HG02943 (cell line): ENCODE measurements at regions not wholly inside any gene's neighbourhood (a gene's known extent, or its start where the extent isn't known, plus 50 kb on each side); places are given as distances from the start of the nearest gene placed in this dataset.

ENCODE experiments used
- ATAC-seq: cut with Tn5 transposase; IDR thresholded peaks from one replicate; pipeline ENCODE4 v1.9.1; 2021; ENCODE audit warnings: mild to moderate bottlenecking, low read depth, moderate library complexity; ENCODE audit not compliant: unreplicated experiment

DNA sequence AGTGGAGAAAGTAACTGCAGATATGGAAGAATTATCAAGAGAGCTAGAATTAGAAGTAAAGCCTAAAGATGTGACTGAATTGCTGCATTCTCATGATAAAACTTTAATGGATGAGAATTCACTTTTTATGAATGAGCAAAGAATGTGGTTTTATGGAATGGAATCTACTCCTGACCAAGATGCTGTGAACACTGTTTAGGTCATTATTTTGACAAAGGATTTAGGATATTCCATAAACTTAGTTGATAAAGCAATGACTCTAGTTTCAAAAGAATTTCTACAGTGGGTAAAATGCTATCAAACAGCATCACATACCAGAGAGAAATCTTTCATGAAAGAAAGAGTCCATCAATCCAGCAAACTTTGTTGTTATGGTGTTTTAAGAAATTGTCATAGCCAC, 1317.7 kb upstream of the ACVR2A start:
- ATAC-seq: no peak

DNA sequence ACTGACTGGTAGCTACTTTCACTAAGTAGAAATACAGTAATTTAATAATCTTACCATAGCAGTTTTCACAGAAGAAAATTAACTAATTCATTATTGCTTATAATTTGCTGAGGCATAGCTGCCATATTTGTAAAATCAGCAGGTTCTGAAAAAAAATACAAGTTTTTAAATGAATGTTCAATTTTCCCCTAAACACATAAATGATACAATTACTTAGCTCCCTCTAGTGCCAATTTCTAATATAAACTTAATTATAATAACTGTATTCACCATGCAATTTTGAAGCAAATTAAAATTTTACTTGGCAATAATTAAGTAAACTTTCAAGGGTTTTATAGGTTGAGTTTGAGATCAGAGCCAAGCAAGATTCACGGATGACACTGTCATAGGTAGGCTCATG, 1321.6 kb upstream of the ACVR2A start:
- no peak for ATAC-seq

DNA sequence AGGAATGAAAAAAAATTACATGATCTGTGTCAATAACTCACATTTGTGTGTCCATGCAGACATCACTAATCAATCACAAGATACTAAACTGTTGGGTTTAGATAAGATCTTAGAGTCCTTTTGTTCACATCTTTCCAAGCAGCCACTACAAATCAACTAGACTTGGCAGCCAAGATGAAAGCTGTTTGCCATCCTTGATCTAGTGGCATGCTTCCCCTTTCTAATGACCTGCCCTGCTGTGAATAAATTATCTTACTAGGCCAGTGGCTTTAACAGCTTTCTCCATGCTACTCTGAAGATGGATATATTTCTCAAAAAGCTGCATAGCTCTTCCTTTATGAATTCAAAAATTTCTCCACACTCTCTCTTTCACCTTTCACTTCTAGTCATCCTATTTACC, 1338.0 kb upstream of the ACVR2A start:
- no peak for ATAC-seq

DNA sequence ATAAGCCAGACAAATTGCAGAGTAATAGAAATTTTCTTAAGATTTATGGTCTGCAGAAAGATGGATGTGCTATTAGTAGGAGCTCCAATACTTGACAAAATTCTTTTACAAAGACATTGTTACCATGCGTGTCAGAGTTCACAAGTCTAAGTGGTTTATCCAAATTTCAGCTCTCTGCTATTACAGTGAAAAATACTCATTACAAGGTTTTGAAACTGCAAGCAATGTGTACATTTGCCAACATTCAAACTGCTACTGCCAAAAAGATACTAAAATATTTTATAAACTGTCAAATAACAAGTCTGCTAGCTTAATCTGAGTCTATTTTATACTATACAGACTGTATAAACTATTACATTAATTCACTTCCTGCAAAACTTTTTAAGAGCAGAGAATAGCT, 1341.5 kb upstream of the ACVR2A start:
- no peak for ATAC-seq

DNA sequence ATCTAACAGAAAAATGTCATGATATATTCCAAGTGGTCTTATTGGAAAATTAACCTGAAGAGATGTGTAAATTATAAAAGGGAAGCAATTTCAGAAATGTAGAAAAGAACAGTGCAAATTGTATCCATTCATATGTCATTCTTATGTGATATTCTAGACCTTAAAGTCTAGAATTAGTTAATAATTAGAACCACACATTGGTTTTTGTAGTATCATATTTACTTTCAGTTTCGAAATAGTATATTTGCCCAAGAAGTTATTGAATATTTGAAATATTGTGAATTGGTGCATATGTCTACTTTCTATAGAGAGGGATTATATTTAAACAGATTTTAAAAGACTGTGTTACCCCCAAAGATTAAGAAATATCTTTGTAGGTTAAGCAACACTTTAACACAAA, 1348.6 kb upstream of the ACVR2A start:
- ATAC-seq: no peak

DNA sequence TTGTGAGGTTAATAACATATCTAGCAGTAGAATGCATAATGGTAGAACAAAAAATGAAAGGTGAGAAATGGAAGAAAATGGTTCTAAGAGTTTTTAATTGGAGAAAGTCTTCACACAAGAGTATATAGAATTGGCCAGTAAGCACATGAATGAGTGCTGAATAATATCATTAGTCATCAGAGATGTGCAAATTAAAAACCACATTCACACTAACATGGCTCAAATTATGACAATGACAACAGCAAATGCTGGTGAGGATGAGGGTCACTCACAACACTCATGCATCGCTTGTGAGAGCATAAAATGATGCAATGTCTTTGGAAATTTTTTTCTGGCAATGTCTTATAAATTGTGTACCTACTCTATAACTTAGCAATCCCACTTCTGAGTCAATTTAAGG, 1355.4 kb upstream of the ACVR2A start:
- no peak for ATAC-seq

DNA sequence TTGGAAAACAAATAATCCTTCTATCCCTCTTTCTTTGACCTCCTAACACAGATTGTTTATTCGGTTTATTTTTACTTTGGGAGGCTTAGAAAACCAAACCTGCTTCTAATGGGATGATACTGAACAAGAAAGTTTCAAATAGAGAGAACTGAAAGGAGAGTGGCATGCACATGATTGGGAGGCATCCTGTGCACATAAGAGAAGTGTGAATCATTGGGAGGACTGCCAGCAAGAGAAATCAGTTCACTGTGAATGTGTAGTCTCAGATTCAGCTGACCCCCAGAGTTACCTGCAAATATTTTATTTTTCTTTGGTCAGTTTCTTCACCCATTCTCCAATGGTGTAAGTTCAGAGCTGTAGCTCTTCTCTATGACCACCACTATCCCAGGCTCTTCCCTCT, 1363.2 kb upstream of the ACVR2A start:
- ATAC-seq: no peak

DNA sequence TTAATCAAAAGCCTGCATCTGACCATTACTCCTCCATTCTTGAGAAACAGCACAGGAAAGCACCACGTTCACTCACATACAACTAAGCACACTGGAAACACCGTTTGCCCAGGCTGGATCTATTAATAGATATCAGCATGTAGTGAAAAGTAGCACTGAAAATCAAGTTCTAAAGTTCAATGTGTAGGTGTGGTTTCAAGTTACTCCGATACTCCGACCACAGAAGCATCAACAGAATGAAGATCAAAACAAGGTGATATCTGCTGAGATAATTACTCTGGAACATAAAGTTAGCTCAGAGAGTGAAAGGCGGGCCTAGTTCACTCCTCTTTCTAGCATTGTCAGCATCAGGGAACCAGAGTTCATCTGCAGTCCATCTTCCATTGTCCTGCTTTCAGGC, 1367.4 kb upstream of the ACVR2A start:
- ATAC-seq: no peak

DNA sequence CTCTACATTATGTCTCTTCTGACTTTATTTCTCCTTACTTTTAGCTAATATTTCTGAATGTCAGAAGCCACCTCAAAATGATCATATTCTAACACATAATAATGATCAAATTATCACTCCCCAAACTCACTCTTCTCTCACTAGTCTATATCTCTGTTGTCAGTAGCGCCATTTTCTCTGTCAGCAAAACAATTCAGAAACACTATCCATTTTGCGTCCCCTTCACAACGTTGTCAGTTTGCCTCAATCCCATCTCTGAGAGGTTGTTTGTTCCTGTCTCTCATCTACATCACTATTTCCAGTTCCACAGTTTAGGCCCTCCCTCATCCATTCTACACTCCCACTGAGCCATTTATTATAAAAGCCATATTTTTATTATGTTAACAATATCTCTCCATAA, 1376.3 kb upstream of the ACVR2A start:
- ATAC-seq: no peak

DNA sequence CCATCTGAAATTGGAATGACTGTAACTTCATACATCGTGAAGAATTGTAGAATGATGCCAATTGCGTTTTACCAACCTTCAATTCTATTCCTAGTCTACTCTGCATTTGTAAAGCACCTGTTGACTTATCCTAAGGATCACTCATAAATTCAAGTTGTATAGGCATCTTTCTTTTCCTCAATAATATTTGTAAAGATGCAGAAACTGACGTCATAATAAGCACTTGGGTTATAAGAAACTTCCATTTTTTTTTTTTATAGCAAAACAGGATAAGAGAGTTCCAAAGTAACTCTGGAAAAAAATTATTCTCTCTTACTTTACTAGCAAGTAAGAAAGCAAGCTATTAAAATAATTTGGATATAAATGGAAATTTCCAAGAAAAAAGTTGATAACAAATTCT, 1377.4 kb upstream of the ACVR2A start:
- ATAC-seq: no peak

DNA sequence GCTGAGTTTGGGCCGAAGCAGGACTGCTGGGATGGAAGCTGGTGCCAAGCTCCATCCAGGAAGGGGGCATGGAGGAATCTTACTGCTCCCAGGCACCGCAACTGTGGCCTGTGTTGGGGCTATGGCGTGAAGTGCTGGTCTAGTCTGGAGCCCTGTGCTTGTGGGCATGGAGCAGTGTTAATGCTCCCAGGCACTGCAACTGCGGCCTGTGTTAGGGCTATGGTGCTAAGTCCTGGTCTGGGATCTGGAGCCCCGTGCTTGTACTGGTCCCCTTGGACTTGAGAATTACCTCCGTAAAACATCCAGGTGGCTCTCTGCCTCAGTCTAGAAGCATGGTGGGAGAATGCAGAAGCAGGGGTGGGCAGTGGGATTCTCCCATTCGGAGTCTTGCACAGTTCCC, 1379.4 kb upstream of the ACVR2A start:
- ATAC-seq: no peak

DNA sequence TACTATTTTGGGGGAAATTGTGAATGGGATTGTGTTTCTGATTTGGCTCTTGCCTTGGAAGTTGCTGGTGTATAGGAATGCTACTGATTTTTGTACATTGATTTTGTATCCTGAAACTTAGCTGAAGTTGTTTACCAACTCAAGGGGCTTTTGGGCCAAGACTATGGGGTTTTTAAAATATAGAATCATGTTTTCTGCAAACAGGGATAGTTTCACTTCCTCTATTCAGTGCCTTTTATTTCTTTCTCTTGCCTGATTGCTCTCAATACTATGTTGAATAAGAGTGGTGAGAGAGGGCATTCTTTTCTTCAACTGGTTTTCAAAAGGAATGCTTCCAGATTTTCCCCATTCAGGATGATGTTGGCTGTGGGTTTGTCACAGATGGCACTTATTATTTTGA, 1383.8 kb upstream of the ACVR2A start:
- no peak for ATAC-seq

DNA sequence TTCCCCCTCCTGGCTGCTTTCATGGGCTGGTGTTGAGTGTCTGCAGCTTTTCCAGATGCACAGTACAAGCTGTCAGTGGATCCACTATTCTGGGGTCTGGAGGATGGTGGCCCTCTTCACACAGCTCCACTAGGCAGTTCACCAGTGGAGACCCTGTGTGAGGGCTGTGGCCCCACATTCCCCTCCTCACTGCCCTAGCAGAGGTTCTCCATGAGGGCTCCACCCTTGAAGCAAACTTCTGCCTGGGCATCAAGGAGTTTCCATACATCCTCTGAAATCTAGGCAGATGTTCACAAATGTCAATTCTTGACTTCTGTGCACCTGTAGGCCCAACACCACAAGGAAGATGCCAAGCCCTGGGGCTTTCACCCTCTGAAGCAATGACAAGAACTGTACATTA, 1386.2 kb upstream of the ACVR2A start:
- no peak for ATAC-seq

DNA sequence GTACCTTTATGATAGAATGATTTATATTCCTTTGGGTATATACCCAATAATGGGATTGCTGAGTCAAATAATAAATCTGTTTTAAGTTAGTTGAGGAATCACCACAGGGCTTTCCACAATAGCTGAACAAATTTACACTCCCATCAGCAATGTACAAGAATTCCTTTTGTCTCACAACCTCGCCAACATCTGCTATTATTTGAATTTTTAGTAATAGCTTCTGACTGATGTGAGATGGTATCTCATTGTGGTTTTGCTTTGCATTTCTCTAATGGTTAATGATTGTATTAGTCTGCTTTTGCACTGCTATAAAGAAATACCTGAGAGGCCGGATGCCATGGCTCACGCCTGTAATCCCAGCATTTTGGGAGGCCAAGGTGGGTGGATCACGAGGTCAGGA, 1387.6 kb upstream of the ACVR2A start:
- ATAC-seq: no peak

DNA sequence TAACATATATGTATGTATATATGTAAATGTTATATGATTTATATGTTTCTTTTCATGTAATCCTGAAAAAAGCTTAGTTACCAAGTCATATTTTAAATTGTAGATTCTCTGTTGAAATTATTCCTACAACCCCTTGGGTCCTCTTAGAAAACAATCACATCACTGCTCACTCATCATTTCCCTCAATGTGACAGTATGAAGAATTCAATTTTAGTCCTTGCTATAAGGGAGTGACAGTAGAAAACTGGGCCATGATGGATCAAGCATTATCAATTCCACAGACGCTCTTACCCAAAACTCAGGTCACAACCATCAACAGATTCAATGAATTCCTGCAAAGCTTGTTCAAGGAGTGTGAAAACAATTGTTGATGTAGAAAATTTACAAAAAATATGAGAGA, 1389.5 kb upstream of the ACVR2A start:
- ATAC-seq: no peak

DNA sequence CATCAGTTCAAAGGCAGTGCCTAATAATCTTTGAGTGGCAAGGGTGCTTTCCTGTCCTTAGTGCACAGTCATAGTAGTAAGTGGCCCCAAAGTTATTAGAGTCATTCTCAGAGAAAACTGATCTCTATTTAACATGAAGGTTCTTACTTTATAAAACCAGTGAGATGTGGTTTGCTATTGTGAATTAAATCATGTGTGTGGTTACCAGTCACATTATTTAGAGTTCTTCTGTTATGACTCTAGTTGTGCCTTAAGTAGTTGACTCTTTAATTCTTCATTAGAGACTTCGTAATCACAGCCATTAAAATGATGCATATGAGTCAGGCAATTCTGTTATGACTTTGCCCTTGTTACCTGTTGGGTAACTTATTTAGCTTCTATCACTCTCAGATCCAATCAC, 1392.9 kb upstream of the ACVR2A start:
- no peak for ATAC-seq

DNA sequence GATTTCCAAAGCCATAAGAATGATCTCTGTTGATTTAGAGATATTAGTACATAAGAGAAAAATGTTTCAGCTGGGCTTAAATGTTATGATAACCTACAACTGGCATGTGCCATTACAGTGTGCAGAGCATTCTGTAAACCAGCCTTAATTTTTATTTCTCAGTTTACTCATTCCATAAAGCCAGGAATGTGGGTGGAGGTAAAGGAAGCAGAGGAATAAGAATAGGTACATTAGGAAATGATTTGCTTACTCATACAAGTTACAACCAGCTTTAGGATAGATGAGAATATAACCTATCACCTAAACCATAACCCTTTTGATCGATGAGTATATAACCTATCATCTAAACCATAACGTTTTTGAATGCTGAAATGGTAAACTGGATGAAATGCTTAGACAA, 1394.7 kb upstream of the ACVR2A start:
- no peak for ATAC-seq

DNA sequence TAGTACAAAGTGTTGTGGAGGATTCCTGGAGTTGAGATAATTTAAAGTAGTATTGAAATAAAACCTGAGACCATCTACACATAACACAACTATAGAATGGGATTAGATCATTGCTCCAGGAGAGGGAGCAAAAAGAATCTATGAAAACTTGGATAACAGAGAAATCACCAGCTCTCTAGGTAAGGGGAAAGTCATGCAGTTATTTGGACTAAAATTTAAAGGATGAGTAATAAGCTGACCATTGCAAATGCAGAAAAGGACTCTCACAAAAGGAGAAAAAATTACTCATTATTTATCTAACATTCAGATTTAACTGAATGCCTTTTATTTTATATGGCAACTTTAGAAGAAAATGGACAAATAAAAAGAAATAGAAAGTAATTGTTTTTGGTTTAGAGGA, 1399.8 kb upstream of the ACVR2A start:
- ATAC-seq: no peak

DNA sequence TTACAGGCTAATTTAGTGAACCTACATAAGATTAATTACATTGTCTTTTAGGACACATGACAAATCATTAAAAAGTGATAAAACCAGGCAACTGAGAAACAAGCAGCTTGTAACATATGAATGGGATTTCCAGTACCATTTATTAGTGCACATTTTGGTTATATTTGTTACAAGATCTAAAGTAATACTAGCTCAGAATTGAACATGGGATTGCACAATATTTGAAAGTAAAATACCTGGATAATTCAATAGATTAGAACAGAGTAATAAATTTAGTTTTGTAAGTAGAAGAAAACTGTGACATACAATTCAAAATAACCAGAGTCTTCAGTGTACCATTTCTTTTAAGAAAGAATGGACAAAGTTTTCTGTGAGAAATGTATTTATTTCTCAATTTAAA, 1400.7 kb upstream of the ACVR2A start:
- no peak for ATAC-seq

DNA sequence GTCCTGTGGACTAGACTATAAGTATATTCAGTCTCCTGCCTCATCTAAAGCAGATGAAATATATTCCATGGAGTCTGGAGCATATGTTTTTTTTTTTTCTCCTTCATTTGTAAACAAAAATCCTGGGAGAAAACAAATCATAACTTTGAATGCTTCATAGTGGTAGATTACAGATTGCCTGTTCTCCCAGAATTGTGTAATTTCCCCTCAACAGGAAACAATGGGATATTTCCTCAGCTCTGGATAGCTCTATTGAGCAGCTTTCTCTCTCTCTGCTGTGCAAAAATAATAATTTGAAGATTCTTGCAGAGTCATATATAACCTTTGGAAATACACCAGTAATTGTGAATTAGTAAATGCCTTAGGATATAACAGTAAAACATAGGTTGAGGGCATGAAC, 1406.6 kb upstream of the ACVR2A start:
- ATAC-seq: no peak

DNA sequence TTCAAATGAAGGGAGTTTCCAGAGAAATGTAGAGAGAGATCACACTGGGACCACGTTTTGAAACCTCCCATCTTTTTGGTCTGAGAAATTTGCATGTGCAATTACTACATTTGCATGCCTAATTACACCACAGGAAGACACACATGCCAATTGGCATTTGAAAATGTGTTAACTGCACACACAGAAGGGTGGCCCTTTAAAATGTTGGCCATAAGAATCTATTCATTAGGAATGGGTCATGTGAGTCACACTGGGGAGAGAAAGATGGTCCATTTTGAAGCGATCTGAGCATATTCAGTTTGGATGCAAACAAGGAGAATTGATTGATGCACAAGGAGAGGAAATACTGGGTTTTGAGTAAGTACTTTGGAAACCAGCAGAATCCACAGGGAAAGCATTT, 1407.1 kb upstream of the ACVR2A start:
- no peak for ATAC-seq

DNA sequence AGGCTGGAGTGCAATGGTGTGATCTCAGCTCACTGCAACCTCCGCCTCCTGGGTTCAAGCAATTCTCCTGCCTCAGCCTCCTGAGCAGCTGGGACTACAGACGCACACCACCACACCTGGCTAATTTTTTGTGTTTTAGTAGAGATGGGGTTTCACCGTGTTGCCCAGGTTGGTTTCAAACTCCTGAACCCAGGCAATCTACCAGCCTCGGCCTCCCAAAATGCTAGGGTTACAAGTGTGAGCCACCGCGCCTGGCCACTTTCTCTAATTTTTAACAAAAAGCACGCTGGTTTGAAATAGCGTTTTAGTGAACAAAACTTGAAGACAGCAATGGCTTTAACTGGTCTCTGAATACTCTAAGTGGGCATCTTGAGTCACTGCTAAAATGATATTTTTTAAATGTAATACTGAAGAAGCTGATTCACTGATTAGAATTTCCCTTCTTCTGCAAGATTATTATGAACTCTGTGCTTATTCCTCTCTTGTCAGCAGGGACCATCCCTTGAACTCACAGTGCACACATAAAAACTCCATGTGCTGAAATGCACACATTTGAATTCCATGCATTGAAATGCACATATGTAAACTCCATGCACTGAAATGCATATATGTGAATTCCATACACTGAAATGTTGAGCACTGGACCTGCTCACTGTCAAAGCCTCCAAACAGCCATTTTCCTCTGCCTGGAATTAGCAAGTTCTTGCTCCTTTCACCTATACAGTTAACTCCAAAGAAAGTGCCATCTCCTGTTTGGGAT, 1411.5 kb upstream of the ACVR2A start:
- ATAC-seq: no peak

DNA sequence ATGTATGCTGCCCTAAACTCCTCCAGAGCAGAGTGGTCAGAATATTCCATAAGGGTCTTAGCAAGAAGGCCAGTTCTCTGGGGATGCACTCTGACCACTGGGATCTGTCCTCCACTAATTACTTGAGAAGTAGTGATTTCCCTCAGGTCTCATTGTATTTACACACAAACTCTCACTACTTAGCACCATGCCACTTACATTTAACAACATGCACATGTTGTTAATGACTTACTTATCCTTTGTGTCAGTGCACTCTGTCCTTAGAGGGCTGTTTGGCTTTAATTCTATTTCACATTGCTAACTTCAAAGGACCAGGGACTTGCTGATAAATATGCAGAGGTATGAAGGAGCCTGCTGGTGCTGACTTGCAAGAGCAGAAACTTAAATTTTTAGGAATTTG, 1415.5 kb upstream of the ACVR2A start:
- no peak for ATAC-seq
